Gastroesophageal sphincter (tissue), 4 donors: ENCODE measurements at regions not wholly inside any gene's neighbourhood (a gene's known extent, or its start where the extent isn't known, plus 50 kb on each side); places are given as distances from the start of the nearest gene placed in this dataset.

ENCODE experiments used
- ATAC-seq: fragments of 150-250 bp; one replicate; pipeline ENCODE4 v1.9.1; 2016; ENCODE audit warnings: mild to moderate bottlenecking, moderate library complexity
- H3K27ac ChIP-seq, 4 donors: fragments of 200-600 bp; sonication (generic) in 3 of 4; 1 replicate in 3 of 4; 2 replicates in 1 of 4; pipeline ENCODE4 v1.5.1; 2016 to 2019
- H3K27me3 ChIP-seq: fragments of 200-600 bp; sonication (generic); one replicate; pipeline ENCODE4 v1.5.1; 2019
- H3K36me3 ChIP-seq, 2 donors: fragments of 200-600 bp; sonication (generic); one replicate each; pipeline ENCODE4 v1.5.1; 2019; ENCODE audit warnings: control low read depth in 1 of 2
- H3K4me1 ChIP-seq, 3 donors: fragments of 200-600 bp; sonication (generic); 1 replicate in 2 of 3; 2 replicates in 1 of 3; pipeline ENCODE4 v1.5.1; 2016 to 2019; ENCODE audit warnings: control low read depth in 2 of 3
- H3K4me3 ChIP-seq, 2 donors: fragments of 200-600 bp; sonication (generic); one replicate each; pipeline ENCODE4 v1.5.1; 2019; ENCODE audit warnings: mild to moderate bottlenecking in 1 of 2, moderate library complexity in 1 of 2
- H3K9me3 ChIP-seq, 3 donors: fragments of 200-600 bp; sonication (generic); one replicate each; pipeline ENCODE4 v1.5.1; 2017 to 2019; ENCODE audit warnings: control low read depth in 2 of 3
- CTCF ChIP-seq, 4 experiments: fragments of 200-600 bp in 2 of 4; fragments of 450-650 bp in 2 of 4; sonication (generic) in 1 of 4; IDR thresholded peaks; one replicate each; pipeline ENCODE4 v1.5.1; 2017 to 2019; ENCODE audit warnings: antibody characterized with exemption in 4 of 4, mild to moderate bottlenecking in 2 of 4, moderate library complexity in 2 of 4
- EP300 ChIP-seq: sonication (generic); formaldehyde crosslinking; IDR thresholded peaks from one replicate; pipeline ENCODE4 v1.6.1; 2017; ENCODE audit warnings: antibody characterized with exemption, mild to moderate bottlenecking
- POLR2A ChIP-seq, 2 donors: fragments of 450-650 bp; IDR thresholded peaks; one replicate each; pipeline ENCODE4 v1.6.1; 2017; ENCODE audit warnings: antibody characterized with exemption in 2 of 2, mild to moderate bottlenecking in 2 of 2, moderate library complexity in 1 of 2
- POLR2AphosphoS5 ChIP-seq: sonication (generic); formaldehyde crosslinking; IDR thresholded peaks from one replicate; pipeline ENCODE4 v1.6.1; 2017; ENCODE audit warnings: antibody characterized with exemption
- WGBS, 2 donors: methylation state at CpG; one replicate each; pipeline ENCODE4 v1.1.5; 2018; ENCODE audit warnings: low coverage in 1 of 2; 5-methylcytosine and 5-hydroxymethylcytosine counted together

- no peak for ATAC-seq
Observed at GRCh38 chr2:42937171-42937875, 144.9 kb upstream of the HAAO start.

GRCh38 chr2:42935692-42936671, 143.6 kb upstream of the HAAO start:
- H3K9me3 ChIP-seq: no peaks in the 10 kb centered on the region
- no peaks in the 10 kb centered on the region for H3K36me3 ChIP-seq
- peak overlapping the region in 1 of 4 donors; percentile 16 for H3K27ac ChIP-seq
- peaks cover 0 to 82% (median 20%) of the 10 kb centered on the region in 3 donors for H3K4me1 ChIP-seq
- no peaks in the 10 kb centered on the region for H3K27me3 ChIP-seq
- no peak overlapping the region for H3K4me3 ChIP-seq
- no peak for TF ChIP-seq EP300
- no peak for TF ChIP-seq POLR2A (IDR thresholded peaks at IDR 0.05)
- TF ChIP-seq CTCF (IDR thresholded peaks at IDR 0.05): no peak
- TF ChIP-seq POLR2AphosphoS5: no peak
- ATAC-seq: peak; percentile 23
- WGBS, 2 donors: 62 to 73% methylated on average over 3 to 4 of the region's 13 CpGs

More at GRCh38 chr2:42937171-42937875, 144.9 kb upstream of the HAAO start:
- 93 to 95% methylated on average over 4 of the region's 16 CpGs for WGBS, 2 donors
- Histone ChIP-seq H3K4me3 (no peak overlapping the region), H3K9me3 (no peaks in the 10 kb centered on the region), H3K4me1 (peaks cover 0 to 69% (median 11%) of the 10 kb centered on the region in 3 donors), H3K36me3 (no peaks in the 10 kb centered on the region), H3K27me3 (no peaks in the 10 kb centered on the region), H3K27ac (peak overlapping the region in 1 of 4 donors; percentile 16)
- TF ChIP-seq POLR2A (IDR thresholded peaks at IDR 0.05) (no peak), CTCF (IDR thresholded peaks at IDR 0.05) (no peak), EP300 (no peak), POLR2AphosphoS5 (no peak)

GRCh38 chr2:42934580-42935186, 142.3 kb upstream of the HAAO start:
- H3K4me1 ChIP-seq: peaks cover 5 to 90% (median 27%) of the 10 kb centered on the region in 3 donors
- no peak overlapping the region for H3K27ac ChIP-seq
- ATAC-seq: no peak

GRCh38 chr2:42933824-42934254, 141.5 kb upstream of the HAAO start:
- ATAC-seq: no peak
- no peaks in the 10 kb centered on the region for H3K27me3 ChIP-seq
- H3K27ac ChIP-seq: no peak overlapping the region
- TF ChIP-seq POLR2A (IDR thresholded peaks at IDR 0.05): no peak
- TF ChIP-seq CTCF (IDR thresholded peaks at IDR 0.05): no peak
- TF ChIP-seq POLR2AphosphoS5: no peak
- TF ChIP-seq EP300: no peak
- peaks cover 9 to 90% (median 35%) of the 10 kb centered on the region in 3 donors for H3K4me1 ChIP-seq
- WGBS, 2 donors: 100% methylated on average over 1 of the region's 8 CpGs; no CpG with 5 or more reads in 1 of the 2 donors
- no peaks in the 10 kb centered on the region for H3K36me3 ChIP-seq
- no peak overlapping the region for H3K4me3 ChIP-seq
- H3K9me3 ChIP-seq: no peaks in the 10 kb centered on the region

More at GRCh38 chr2:42934580-42935186, 142.3 kb upstream of the HAAO start:
- no peaks in the 10 kb centered on the region for H3K9me3 ChIP-seq
- 87 to 88% methylated on average over 6 to 8 of the region's 14 CpGs for WGBS, 2 donors
- no peak for TF ChIP-seq EP300
- no peak for TF ChIP-seq POLR2A (IDR thresholded peaks at IDR 0.05)
- TF ChIP-seq POLR2AphosphoS5: no peak
- no peak for TF ChIP-seq CTCF (IDR thresholded peaks at IDR 0.05)
- H3K36me3 ChIP-seq: no peaks in the 10 kb centered on the region
- H3K4me3 ChIP-seq: no peak overlapping the region
- H3K27me3 ChIP-seq: no peaks in the 10 kb centered on the region
